H1 (cell line): ENCODE measurements at regions not wholly inside any gene's neighbourhood (a gene's known extent, or its start where the extent isn't known, plus 50 kb on each side); places are given as distances from the start of the nearest gene placed in this dataset.

Experiments used
- CTCF ChIA-PET: fragments of 300-600 bp; sonication (Branson Sonifier 250); formaldehyde crosslinking; loops from one replicate; lab custom pipeline; 2021; ENCODE audit not compliant: partially characterized antibody; lab: Charles Lee
- POLR2A ChIA-PET: fragments of 300-600 bp; sonication (Branson Sonifier 250); formaldehyde crosslinking; loops from one replicate; lab custom pipeline; 2021; ENCODE audit warnings: inconsistent platforms; ENCODE audit not compliant: partially characterized antibody; lab: Charles Lee
- DNase-seq, 2 experiments: peaks; one replicate each; pipeline versions ENCODE4 v3.0.0 to v3.0.0-alpha.2; 2010 to 2022; ENCODE audit warnings: low spot score in 2 of 2, low read depth in 1 of 2, mixed read lengths in 1 of 2
- FAIRE-seq: peaks from 2 replicates; lab custom pipeline; 2011; peaks lifted over from hg19 to GRCh38; lab: Jason Lieb, UNC
- H2AFZ ChIP-seq: 2 replicates; pipeline ENCODE4 v1.8.1; 2012; ENCODE audit warnings: low read length, inconsistent platforms
- H2AK5ac ChIP-seq: 2 replicates; pipeline ENCODE4 v1.6.1; 2013; ENCODE audit warnings: low read depth, low read length
- H2BK120ac ChIP-seq: replicated peaks from 2 replicates; pipeline ENCODE3; 2013; ENCODE audit warnings: low read depth, low read length, inconsistent platforms
- H2BK12ac ChIP-seq: 2 replicates; pipeline ENCODE4 v1.6.1; 2013; ENCODE audit warnings: low read depth, low read length
- H2BK15ac ChIP-seq: 2 replicates; pipeline ENCODE4 v1.6.1; 2013; ENCODE audit warnings: low read length
- H2BK20ac ChIP-seq: 2 replicates; pipeline ENCODE4 v1.6.1; 2013; ENCODE audit warnings: low read length
- H2BK5ac ChIP-seq: 2 replicates; pipeline ENCODE4 v1.6.1; 2013; ENCODE audit warnings: low read depth, low read length
- H3K14ac ChIP-seq: 2 replicates; pipeline ENCODE4 v1.6.1; 2013; ENCODE audit warnings: inconsistent platforms; ENCODE audit not compliant: insufficient read length
- H3K18ac ChIP-seq: 2 replicates; pipeline ENCODE4 v1.6.1; 2013; ENCODE audit warnings: low read length; ENCODE audit errors: extremely low read depth
- H3K23ac ChIP-seq: 2 replicates; pipeline ENCODE4 v1.6.1; 2013; ENCODE audit warnings: inconsistent platforms; ENCODE audit not compliant: insufficient read length
- H3K23me2 ChIP-seq: 2 replicates; pipeline ENCODE4 v1.6.1; 2013; ENCODE audit warnings: low read depth, low read length
- H3K27ac ChIP-seq: 2 replicates; pipeline ENCODE4 v1.6.1; 2011; ENCODE audit warnings: low read depth, low read length, inconsistent platforms
- H3K27me3 ChIP-seq, 4 experiments: replicated peaks in 1 of 4; 1 replicate in 1 of 4; 2 replicates in 3 of 4; pipeline versions ENCODE4 v1.6.1 to v1.8.1; 2011 to 2013; ENCODE audit warnings: low read length in 3 of 4, mild to moderate bottlenecking in 3 of 4, inconsistent platforms in 2 of 4, mixed read lengths in 2 of 4, moderate library complexity in 1 of 4; ENCODE audit not compliant: control insufficient read depth in 3 of 4, insufficient read depth in 3 of 4; ENCODE audit errors: extremely low read depth in 1 of 4
- H3K36me3 ChIP-seq, 4 experiments: 2 replicates each; pipeline versions ENCODE4 v1.6.1 to v1.8.1; 2011 to 2013; ENCODE audit warnings: mild to moderate bottlenecking in 4 of 4, low read length in 3 of 4, moderate library complexity in 2 of 4, control low read depth in 1 of 4, inconsistent platforms in 1 of 4; ENCODE audit not compliant: insufficient read depth in 4 of 4, control insufficient read depth in 2 of 4
- H3K4ac ChIP-seq: replicated peaks from 2 replicates; pipeline ENCODE3; 2013; ENCODE audit warnings: low read length, low read depth, mixed read lengths, inconsistent platforms; ENCODE audit not compliant: insufficient read length
- H3K4me1 ChIP-seq, 4 experiments: replicated peaks in 1 of 4; 1 replicate in 1 of 4; 2 replicates in 3 of 4; pipeline versions ENCODE4 v1.6.1 to v1.8.1; 2011 to 2013; ENCODE audit warnings: low read length in 3 of 4, inconsistent platforms in 2 of 4, mixed read lengths in 1 of 4; ENCODE audit not compliant: insufficient read depth in 4 of 4, control insufficient read depth in 3 of 4
- H3K4me2 ChIP-seq, 2 experiments: 2 replicates each; pipeline versions ENCODE4 v1.6.1 to v1.8.1; 2011 to 2013; ENCODE audit warnings: low read depth in 2 of 2, low read length in 2 of 2, control low read depth in 1 of 2, inconsistent platforms in 1 of 2, mild to moderate bottlenecking in 1 of 2; ENCODE audit not compliant: insufficient read depth in 1 of 2
- H3K4me3 ChIP-seq, 4 experiments: fragments of 200-600, 300-600 bp in 1 of 4; sonication (generic), shearing (Covaris generic), sonication (Bioruptor Twin) in 1 of 4; 2 replicates each; pipeline versions ENCODE4 v1.5.1 to v1.8.1; 2011 to 2016; ENCODE audit warnings: low read length in 4 of 4, low read depth in 3 of 4, control low read depth in 2 of 4, inconsistent platforms in 2 of 4, mild to moderate bottlenecking in 2 of 4, mixed read lengths in 1 of 4, moderate library complexity in 1 of 4; ENCODE audit not compliant: insufficient read depth in 2 of 4; ENCODE audit errors: extremely low read depth in 1 of 4
- H3K56ac ChIP-seq: replicated peaks from 2 replicates; pipeline ENCODE3; 2013; ENCODE audit warnings: low read depth, mild to moderate bottlenecking, mixed read lengths, low read length, inconsistent platforms; ENCODE audit not compliant: insufficient read length
- H3K79me1 ChIP-seq: 2 replicates; pipeline ENCODE4 v1.6.1; 2013; ENCODE audit warnings: low read depth, low read length, control low read depth
- H3K79me2 ChIP-seq, 2 experiments: 2 replicates each; pipeline versions ENCODE4 v1.6.1 to v1.8.1; 2012 to 2013; ENCODE audit warnings: low read length in 2 of 2, mild to moderate bottlenecking in 2 of 2, inconsistent platforms in 1 of 2; ENCODE audit not compliant: insufficient read depth in 2 of 2, control insufficient read depth in 1 of 2
- H3K9ac ChIP-seq, 4 experiments: replicated peaks in 1 of 4; 1 replicate in 1 of 4; 2 replicates in 3 of 4; pipeline versions ENCODE4 v1.6.1 to v1.8.1; 2011 to 2013; ENCODE audit warnings: low read depth in 3 of 4, low read length in 3 of 4, control low read depth in 2 of 4, mild to moderate bottlenecking in 2 of 4, moderate library complexity in 2 of 4, inconsistent platforms in 1 of 4; ENCODE audit errors: extremely low read depth in 1 of 4
- H3K9me3 ChIP-seq, 2 experiments: 2 replicates each; pipeline versions ENCODE4 v1.6.1 to v1.8.1; 2012 to 2013; ENCODE audit warnings: mild to moderate bottlenecking in 2 of 2, moderate library complexity in 2 of 2, control low read depth in 1 of 2, inconsistent platforms in 1 of 2, low read depth in 1 of 2, low read length in 1 of 2, mixed read lengths in 1 of 2; ENCODE audit not compliant: insufficient read depth in 2 of 2
- H4K20me1 ChIP-seq, 2 experiments: replicated peaks in 1 of 2; 2 replicates each; pipeline versions ENCODE3 to v1.8.1; 2011 to 2013; ENCODE audit warnings: inconsistent platforms in 2 of 2, low read length in 2 of 2, mild to moderate bottlenecking in 1 of 2; ENCODE audit not compliant: insufficient read depth in 2 of 2, control insufficient read depth in 1 of 2
- H4K5ac ChIP-seq: 2 replicates; pipeline ENCODE4 v1.6.1; 2013; ENCODE audit warnings: low read length, low read depth, mixed read lengths, inconsistent platforms; ENCODE audit not compliant: insufficient read length
- H4K8ac ChIP-seq: 2 replicates; pipeline ENCODE4 v1.8.0; 2013; ENCODE audit warnings: mild to moderate bottlenecking, moderate library complexity, low read length, inconsistent platforms; ENCODE audit not compliant: insufficient read depth; ENCODE audit errors: extremely low read depth
- H4K91ac ChIP-seq: replicated peaks from 2 replicates; pipeline ENCODE3; 2013; ENCODE audit warnings: low read length, mixed read lengths, inconsistent platforms; ENCODE audit not compliant: insufficient read length
- BACH1 ChIP-seq: IDR thresholded peaks from 2 replicates; pipeline ENCODE4 v1.6.1; 2012; ENCODE audit warnings: low read length, improper control_type of control experiment
- CHD1 ChIP-seq: IDR thresholded peaks from 2 replicates; pipeline ENCODE4 v1.6.1; 2012; ENCODE audit warnings: low read depth, low read length, improper control_type of control experiment
- CHD2 ChIP-seq: IDR thresholded peaks from 2 replicates; pipeline ENCODE4 v1.6.1; 2012; ENCODE audit warnings: low read length, improper control_type of control experiment
- EZH2 ChIP-seq: fragments of 200-600 bp; sonication (generic); IDR thresholded peaks from 2 replicates; pipeline ENCODE4 v1.7.1; 2012; ENCODE audit warnings: low read depth, mild to moderate bottlenecking, moderate library complexity, low read length, inconsistent platforms; ENCODE audit not compliant: severe bottlenecking
- FOSL1 ChIP-seq: IDR thresholded peaks from 2 replicates; pipeline ENCODE4 v1.6.1; 2011; ENCODE audit warnings: mild to moderate bottlenecking, low read depth, low read length, moderate library complexity; ENCODE audit not compliant: insufficient read depth
- HDAC6 ChIP-seq: IDR thresholded peaks from one replicate; pipeline ENCODE4 v1.7.1; 2012; ENCODE audit warnings: low read depth, mild to moderate bottlenecking, inconsistent platforms, low read length, moderate library complexity
- KDM5A ChIP-seq: fragments of 200-600 bp; IDR thresholded peaks from 2 replicates; pipeline ENCODE4 v1.7.1; 2012; ENCODE audit warnings: mild to moderate bottlenecking, low read length, inconsistent platforms, mixed read lengths
- RAD21 ChIP-seq, 2 experiments: IDR thresholded peaks in 1 of 2; conservative IDR thresholded peaks in 1 of 2; 2 replicates each; pipeline ENCODE4 v1.6.1; 2011; ENCODE audit warnings: low read depth in 2 of 2, low read length in 2 of 2, improper control_type of control experiment in 1 of 2, inconsistent platforms in 1 of 2, mild to moderate bottlenecking in 1 of 2, moderate library complexity in 1 of 2
- SIN3A ChIP-seq, 2 experiments: IDR thresholded peaks in 1 of 2; conservative IDR thresholded peaks in 1 of 2; 2 replicates each; pipeline ENCODE4 v1.6.1; 2011 to 2012; ENCODE audit warnings: low read length in 2 of 2, improper control_type of control experiment in 1 of 2, low read depth in 1 of 2, mild to moderate bottlenecking in 1 of 2
- TCF12 ChIP-seq: IDR thresholded peaks from 2 replicates; pipeline ENCODE4 v1.6.1; 2011; ENCODE audit warnings: low read depth, mild to moderate bottlenecking, low read length
- YY1 ChIP-seq: IDR thresholded peaks from 2 replicates; pipeline ENCODE4 v1.6.1; 2011; ENCODE audit warnings: low read depth, mild to moderate bottlenecking, low read length
- WGBS, 2 experiments: shearing (Covaris generic) in 1 of 2; methylation state at CpG; one replicate each; pipeline versions ENCODE4 v1.1.6 to v1.1.7; 2013 to 2015; ENCODE audit warnings: low lambda C conversion rate in 2 of 2, mixed read lengths in 2 of 2, inconsistent platforms in 1 of 2, low coverage in 1 of 2, missing lambda C conversion rate in 1 of 2; ENCODE audit not compliant: insufficient replicate concordance in 2 of 2, insufficient coverage in 1 of 2, insufficient read length in 1 of 2; ENCODE audit errors: extremely low coverage in 1 of 2, missing lambda C conversion rate in 1 of 2; 5-methylcytosine and 5-hydroxymethylcytosine counted together

- 0 out of 4 replicates have a peak, but pooled peaks cover 0 to 4% of the 10 kb centered on the region in 2 experiments for H3K79me2 ChIP-seq
- no peak for TF ChIP-seq KDM5A
- TF ChIP-seq BACH1 = no peak
- no peak for TF ChIP-seq FOSL1
- TF ChIP-seq CHD2 = no peak
- TF ChIP-seq TCF12 = no peak
- TF ChIP-seq SIN3A (conservative IDR thresholded peaks at IDR 0.05 in 1 of 2, IDR thresholded peaks at IDR 0.05 in 1 of 2; ENCODE audit: low read depth in 1 of 2, low read length in 2 of 2) = no peak
- no peak for TF ChIP-seq EZH2
- no peak for TF ChIP-seq YY1
- no peak for TF ChIP-seq RAD21 (IDR thresholded peaks at IDR 0.05 in 1 of 2, conservative IDR thresholded peaks at IDR 0.05 in 1 of 2; ENCODE audit: low read depth in 2 of 2, low read length in 2 of 2)
- no peak for TF ChIP-seq CHD1
- TF ChIP-seq HDAC6 = no peak
- no peak overlapping the region for H3K23ac ChIP-seq
- no peak overlapping the region for H3K4me2 ChIP-seq
- FAIRE-seq = no peak
- no peak overlapping the region for H2BK20ac ChIP-seq
- H4K91ac ChIP-seq = no peak overlapping the region
- H3K27ac ChIP-seq = no peak overlapping the region
- H4K8ac ChIP-seq = no peak overlapping the region
- DNase-seq = no peak
- H2BK5ac ChIP-seq = no peak overlapping the region; the same call in 1 of the 2 replicates
- no peak overlapping the region for H3K14ac ChIP-seq
- no peak overlapping the region for H3K18ac ChIP-seq
- H2AK5ac ChIP-seq = no peak overlapping the region
- ChIA-PET POLR2A (no interaction called here), CTCF (no interaction called here)
- WGBS, 2 experiments = 85% methylated on average over 4 of the region's 4 CpGs; no CpG with 5 or more reads in 1 of the 2 experiments
- H4K20me1 ChIP-seq = no peaks in the 10 kb centered on the region
- H3K23me2 ChIP-seq = no peaks in the 10 kb centered on the region
- H4K5ac ChIP-seq = no peak overlapping the region
- no peak overlapping the region for H2BK12ac ChIP-seq
- H3K4me3 ChIP-seq = no peak overlapping the region
- peaks cover 14% of the 10 kb centered on the region in 2 experiments for H3K9me3 ChIP-seq
- no peaks in the 10 kb centered on the region for H3K36me3 ChIP-seq
- H2AFZ ChIP-seq = no peak overlapping the region
- H3K9ac ChIP-seq = no peak overlapping the region
- no peak overlapping the region for H2BK120ac ChIP-seq
- no peaks in the 10 kb centered on the region for H3K79me1 ChIP-seq
- no peak overlapping the region for H3K56ac ChIP-seq
- no peak overlapping the region for H3K4ac ChIP-seq
- no peak overlapping the region for H2BK15ac ChIP-seq
- no peaks in the 10 kb centered on the region for H3K27me3 ChIP-seq
- H3K4me1 ChIP-seq = no peaks in the 10 kb centered on the region
These were observed 1151.9 kb downstream of the BRD1 start for GRCh38 chr22:48675830-48676145.
